GM23248 (cell line): ENCODE measurements at regions not wholly inside any gene's neighbourhood (a gene's known extent, or its start where the extent isn't known, plus 50 kb on each side); places are given as distances from the start of the nearest gene placed in this dataset.

ENCODE experiments used
- DNase-seq: peaks from one replicate; pipeline ENCODE4 v3.0.0-alpha.2; 2015
- H2AFZ ChIP-seq: fragments of 200-600 bp; sonication (generic); 2 replicates; pipeline ENCODE4 v1.6.1; 2016; ENCODE audit warnings: antibody characterized with exemption
- H3F3A ChIP-seq: fragments of 200-600 bp; sonication (generic); 2 replicates; pipeline ENCODE4 v1.6.1; 2016; ENCODE audit warnings: mild to moderate bottlenecking, antibody characterized with exemption, mixed run types; ENCODE audit not compliant: insufficient read depth
- H3K27ac ChIP-seq: fragments of 200-600 bp; sonication (generic); 2 replicates; pipeline ENCODE4 v1.5.1; 2016; ENCODE audit warnings: mild to moderate bottlenecking
- H3K27me3 ChIP-seq: fragments of 200-600 bp; sonication (generic); replicated peaks from 2 replicates; pipeline ENCODE4 v1.6.1; 2016; ENCODE audit warnings: mild to moderate bottlenecking; ENCODE audit not compliant: insufficient read depth
- H3K36me3 ChIP-seq: fragments of 200-600 bp; sonication (generic); 2 replicates; pipeline ENCODE4 v1.6.1; 2016; ENCODE audit warnings: low read depth, mild to moderate bottlenecking
- H3K4me1 ChIP-seq: fragments of 200-600 bp; sonication (generic); 2 replicates; pipeline ENCODE4 v1.6.1; 2016; ENCODE audit warnings: mild to moderate bottlenecking; ENCODE audit not compliant: insufficient read depth
- H3K4me2 ChIP-seq: fragments of 200-600 bp; sonication (generic); one replicate; pipeline ENCODE4 v1.6.1; 2016; ENCODE audit warnings: mild to moderate bottlenecking; ENCODE audit not compliant: unreplicated experiment
- H3K4me3 ChIP-seq: fragments of 200-600 bp; sonication (generic); 2 replicates; pipeline ENCODE4 v1.5.1; 2016; ENCODE audit warnings: mild to moderate bottlenecking
- H3K79me2 ChIP-seq: fragments of 200-600 bp; sonication (generic); 2 replicates; pipeline ENCODE4 v1.6.1; 2016; ENCODE audit warnings: mild to moderate bottlenecking; ENCODE audit not compliant: insufficient read depth
- H3K9ac ChIP-seq: fragments of 200-600 bp; sonication (generic); 2 replicates; pipeline ENCODE4 v1.6.1; 2016; ENCODE audit warnings: mild to moderate bottlenecking
- H3K9me2 ChIP-seq: fragments of 200-600 bp; sonication (generic); 2 replicates; pipeline ENCODE4 v1.6.1; 2016; ENCODE audit warnings: mixed run types, mild to moderate bottlenecking, moderate library complexity; ENCODE audit not compliant: insufficient read depth
- H3K9me3 ChIP-seq: fragments of 200-600 bp; sonication (generic); one replicate; pipeline ENCODE4 v1.6.1; 2017; ENCODE audit warnings: low read depth
- H4K20me1 ChIP-seq: fragments of 200-600 bp; sonication (generic); 2 replicates; pipeline ENCODE4 v1.6.0; 2016; ENCODE audit not compliant: insufficient read depth
- EZH2 ChIP-seq: fragments of 200-600 bp; sonication (generic); IDR thresholded peaks from 2 replicates; pipeline ENCODE4 v1.6.1; 2018; ENCODE audit warnings: antibody characterized with exemption, mild to moderate bottlenecking; ENCODE audit not compliant: insufficient read depth, poor library complexity, severe bottlenecking
- EZH2phosphoT487 ChIP-seq: fragments of 200-600 bp; sonication (generic); IDR thresholded peaks from 2 replicates; pipeline ENCODE4 v1.6.1; 2018; ENCODE audit warnings: antibody characterized with exemption, moderate library complexity, mild to moderate bottlenecking, low read depth; ENCODE audit not compliant: insufficient read depth
- WGBS, 2 experiments: methylation state at CpG; one replicate each; pipeline ENCODE4 v1.1.6; 2015 to 2017; ENCODE audit warnings: low lambda C conversion rate in 2 of 2, low coverage in 1 of 2; ENCODE audit errors: missing lambda C conversion rate in 2 of 2; 5-methylcytosine and 5-hydroxymethylcytosine counted together
- in situ Hi-C: fragments of 300-500 bp; cut with MboI; formaldehyde crosslinking; loops from 2 replicates; pipeline ENCODE4 v1.15.0; 2020

DNA sequence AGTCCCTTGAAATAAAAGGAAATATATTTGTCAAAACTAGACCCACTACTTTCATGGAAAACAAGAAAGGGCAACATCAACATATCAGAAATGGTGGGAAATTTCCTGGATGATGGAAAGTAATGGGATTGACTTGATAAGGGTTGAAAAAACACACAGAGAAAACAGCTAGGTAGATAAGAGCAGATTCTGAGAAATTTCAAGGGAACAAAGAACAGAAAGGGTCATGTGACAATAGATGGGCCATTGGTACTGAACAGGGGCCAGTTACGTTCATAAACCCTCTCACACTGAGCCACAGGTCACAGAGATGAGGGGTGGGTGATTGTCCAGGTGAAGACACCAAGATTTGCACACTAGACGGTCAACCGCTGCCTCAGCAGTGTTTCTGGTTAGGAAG, 98.7 kb downstream of the QPCT start:
- in situ Hi-C loops = no loop called here
- Histone ChIP-seq H3K36me3 (no peaks in the 10 kb centered on the region), H3F3A (no peaks in the 10 kb centered on the region), H3K4me2 (no peak overlapping the region), H3K9ac (no peak overlapping the region), H3K4me1 (no peaks in the 10 kb centered on the region), H3K9me2 (no peaks in the 10 kb centered on the region), H3K4me3 (no peak overlapping the region), H3K9me3 (no peaks in the 10 kb centered on the region), H3K27ac (no peak overlapping the region), H2AFZ (no peak overlapping the region), H3K27me3 (no peaks in the 10 kb centered on the region), H3K79me2 (no peaks in the 10 kb centered on the region), H4K20me1 (no peaks in the 10 kb centered on the region)
- no peak for TF ChIP-seq EZH2phosphoT487
- TF ChIP-seq EZH2 = no peak
- WGBS, 2 experiments = 88 to 96% methylated on average over 3 of the region's 3 CpGs
- no peak for DNase-seq

GRCh38 chr2:37447446-37447845, 103.0 kb downstream of the QPCT start:
- in situ Hi-C loops = no loop called here
- H3K9me2 ChIP-seq = no peaks in the 10 kb centered on the region
- H3K27ac ChIP-seq = no peak overlapping the region
- DNase-seq = no peak
- H3K79me2 ChIP-seq = no peaks in the 10 kb centered on the region
- no peak overlapping the region for H2AFZ ChIP-seq
- H3K4me2 ChIP-seq = no peak overlapping the region
- H3K27me3 ChIP-seq = no peaks in the 10 kb centered on the region
- H3K9ac ChIP-seq = no peak overlapping the region
- 78 to 82% methylated on average over 3 of the region's 3 CpGs for WGBS, 2 experiments
- H3K9me3 ChIP-seq = no peaks in the 10 kb centered on the region
- H3K4me1 ChIP-seq = no peaks in the 10 kb centered on the region
- TF ChIP-seq EZH2phosphoT487 (no peak), EZH2 (no peak)
- no peak overlapping the region for H3K4me3 ChIP-seq
- H4K20me1 ChIP-seq = no peaks in the 10 kb centered on the region
- H3K36me3 ChIP-seq = no peaks in the 10 kb centered on the region
- H3F3A ChIP-seq = no peaks in the 10 kb centered on the region

DNA sequence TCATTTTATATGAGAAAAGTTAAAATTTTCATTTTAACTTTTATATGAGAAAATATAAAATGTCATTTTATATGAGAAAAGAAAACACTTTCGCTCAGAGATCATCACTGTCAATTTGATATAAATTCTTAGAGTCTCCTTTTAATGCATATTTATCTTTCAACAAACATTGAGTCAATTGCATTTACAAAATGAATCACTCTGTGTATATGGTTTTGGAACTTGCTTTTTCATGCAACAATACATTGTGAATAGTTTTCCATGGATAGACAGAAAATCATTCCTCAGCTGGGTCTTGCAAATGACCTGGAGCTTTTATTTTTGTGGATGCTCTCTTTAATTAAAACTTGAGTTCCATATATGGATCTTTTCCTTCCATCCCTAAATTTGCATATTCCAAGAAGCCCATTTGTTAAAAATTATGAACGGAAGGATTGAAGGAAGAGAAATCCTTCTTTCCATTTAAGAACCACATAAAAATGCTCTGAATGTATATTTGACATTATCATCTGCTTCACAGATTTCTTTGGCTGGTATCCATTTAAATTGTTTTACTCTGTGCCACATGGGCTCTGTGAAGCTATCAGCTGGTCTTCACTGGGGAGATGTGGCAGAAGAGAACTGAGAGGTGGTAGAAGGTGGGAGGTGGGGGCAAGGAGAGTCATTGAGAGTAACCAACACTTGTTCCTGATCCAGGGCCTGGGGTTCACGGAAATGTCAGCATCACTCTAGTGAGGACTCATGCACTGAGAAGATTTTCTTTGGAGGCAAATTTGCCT, 104.1 kb downstream of the QPCT start:
- H3F3A ChIP-seq = no peaks in the 10 kb centered on the region
- no peaks in the 10 kb centered on the region for H3K4me1 ChIP-seq
- no peak for TF ChIP-seq EZH2phosphoT487
- TF ChIP-seq EZH2 = no peak
- 81 to 84% methylated on average over 3 of the region's 3 CpGs for WGBS, 2 experiments
- no peaks in the 10 kb centered on the region for H3K36me3 ChIP-seq
- no peak overlapping the region for H3K27ac ChIP-seq
- no peak overlapping the region for H3K4me2 ChIP-seq
- H3K79me2 ChIP-seq = no peaks in the 10 kb centered on the region
- H3K9me3 ChIP-seq = no peaks in the 10 kb centered on the region
- in situ Hi-C loops = no loop called here
- H3K9ac ChIP-seq = no peak overlapping the region
- no peaks in the 10 kb centered on the region for H4K20me1 ChIP-seq
- DNase-seq = no peak
- no peaks in the 10 kb centered on the region for H3K27me3 ChIP-seq
- H3K9me2 ChIP-seq = no peaks in the 10 kb centered on the region
- no peak overlapping the region for H3K4me3 ChIP-seq
- H2AFZ ChIP-seq = no peak overlapping the region

DNA sequence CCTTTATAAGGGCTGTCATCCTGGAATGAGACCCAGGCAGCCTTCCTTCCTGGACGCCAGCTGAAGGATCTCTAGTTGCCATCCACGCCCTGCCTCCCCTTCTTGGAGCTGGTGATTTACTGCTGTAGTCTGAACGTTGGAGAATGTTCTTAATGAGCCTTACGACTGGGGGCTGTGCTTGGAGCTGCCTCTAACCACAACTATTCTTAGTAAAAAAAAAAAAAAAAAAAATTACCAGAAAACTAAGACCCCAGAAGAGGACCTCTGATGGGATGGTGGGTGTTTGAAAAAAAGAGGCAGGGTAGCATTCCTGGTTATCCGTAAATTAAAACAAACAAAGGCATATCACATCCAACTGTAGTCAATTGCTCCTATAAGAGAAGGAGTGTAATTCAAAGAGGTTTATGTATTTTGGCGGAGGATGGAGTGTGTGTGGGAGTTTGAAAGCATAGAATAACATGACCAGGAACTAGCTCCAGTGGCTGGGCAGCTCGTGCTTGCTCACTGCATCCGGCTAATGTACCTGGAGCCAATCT, 105.4 kb downstream of the QPCT start:
- Histone ChIP-seq H3K9me3 (no peaks in the 10 kb centered on the region), H2AFZ (no peak overlapping the region), H3K9ac (no peak overlapping the region), H3K4me2 (no peak overlapping the region), H3K79me2 (no peaks in the 10 kb centered on the region), H3K27ac (no peak overlapping the region), H4K20me1 (no peaks in the 10 kb centered on the region), H3K4me3 (no peak overlapping the region), H3K27me3 (no peaks in the 10 kb centered on the region), H3K36me3 (no peaks in the 10 kb centered on the region), H3F3A (no peaks in the 10 kb centered on the region), H3K9me2 (no peaks in the 10 kb centered on the region), H3K4me1 (peaks cover 3% of the 10 kb centered on the region)
- in situ Hi-C loops = no loop called here
- TF ChIP-seq EZH2phosphoT487 (no peak), EZH2 (no peak)
- WGBS, 2 experiments = 72 to 74% methylated on average over 8 of the region's 8 CpGs
- DNase-seq = no peak
